Pulmonary artery endothelial cell (primary cell): ENCODE measurements at regions not wholly inside any gene's neighbourhood (a gene's known extent, or its start where the extent isn't known, plus 50 kb on each side); places are given as distances from the start of the nearest gene placed in this dataset.
"Not testable (repeated sequence)": the region's sequence is repeated elsewhere in the genome, so short reads cannot be mapped to it uniquely, and the experiment has no call there.

ENCODE experiments used
- DNase-seq: peaks from one replicate; pipeline ENCODE4 v3.0.0-alpha.2; 2011; ENCODE audit warnings: low read depth, low spot score

DNA sequence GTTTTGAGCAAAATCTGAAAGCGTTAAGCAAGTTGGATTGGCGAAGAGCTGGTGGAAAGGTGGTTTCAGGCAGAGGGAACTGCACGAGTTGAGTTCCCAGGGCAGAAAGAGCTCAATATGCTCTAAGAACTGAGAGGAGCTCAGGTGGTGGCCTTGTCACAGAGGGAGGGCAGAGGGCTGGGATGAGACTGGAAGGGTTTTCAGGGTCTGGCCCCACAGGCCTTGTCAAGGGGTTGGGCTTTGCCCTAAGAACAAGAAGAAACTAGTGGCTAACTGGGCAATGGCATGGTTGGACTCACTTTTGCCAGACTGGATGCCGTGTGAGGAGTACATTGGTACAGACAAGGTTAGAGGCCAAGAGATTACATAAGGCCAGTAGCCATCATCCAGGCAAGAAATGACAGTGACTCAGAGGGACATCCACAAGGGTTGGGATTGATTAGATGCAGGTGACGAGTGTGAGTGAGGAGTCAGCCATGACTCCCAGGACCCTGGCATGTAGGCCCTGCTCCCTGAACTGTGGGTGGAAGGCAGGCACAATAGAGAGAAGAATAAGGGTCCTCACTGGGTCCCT lies 75.1 kb upstream of the SMIM23 start:
- DNase-seq = no peak

DNA sequence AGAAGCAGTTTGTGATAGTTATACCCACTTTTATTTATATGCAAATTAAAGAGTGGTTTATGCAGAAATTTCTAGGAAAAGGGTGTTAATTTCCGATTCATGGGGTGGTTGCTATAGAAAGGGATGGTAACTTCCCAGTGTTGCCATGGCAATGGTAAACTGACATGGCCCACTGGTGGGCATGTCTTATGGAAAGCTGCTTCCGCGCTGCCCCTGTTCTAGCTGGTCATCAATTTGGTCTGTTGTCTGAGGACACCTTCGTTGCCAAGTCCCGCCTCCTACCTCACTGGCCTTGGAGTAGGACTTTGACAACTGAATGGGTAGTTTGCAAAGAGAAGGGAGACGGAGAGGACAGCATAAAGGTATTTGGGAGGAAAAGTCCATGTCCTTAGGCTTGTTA lies 74.0 kb upstream of the SMIM23 start:
- DNase-seq = no peak

DNA sequence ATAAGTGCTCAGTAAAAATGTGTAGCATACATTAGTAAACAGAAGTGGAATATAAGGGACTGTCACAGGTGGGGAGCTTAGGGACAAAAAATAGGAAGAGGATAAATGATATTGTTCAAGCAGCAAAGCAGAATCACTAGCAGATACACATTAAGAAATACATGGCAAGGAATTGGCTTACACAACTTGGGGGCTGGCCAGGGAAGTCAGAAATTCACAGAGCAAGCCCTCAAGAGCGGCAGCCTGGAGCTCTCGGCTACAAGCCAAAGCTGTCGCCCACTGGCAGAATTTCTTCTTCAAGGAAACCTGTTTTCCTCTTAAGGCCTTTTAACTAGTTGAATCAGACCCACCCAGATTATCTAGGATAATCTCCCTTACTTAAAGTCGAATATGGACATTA lies 73.0 kb upstream of the SMIM23 start:
- no peak for DNase-seq

DNA sequence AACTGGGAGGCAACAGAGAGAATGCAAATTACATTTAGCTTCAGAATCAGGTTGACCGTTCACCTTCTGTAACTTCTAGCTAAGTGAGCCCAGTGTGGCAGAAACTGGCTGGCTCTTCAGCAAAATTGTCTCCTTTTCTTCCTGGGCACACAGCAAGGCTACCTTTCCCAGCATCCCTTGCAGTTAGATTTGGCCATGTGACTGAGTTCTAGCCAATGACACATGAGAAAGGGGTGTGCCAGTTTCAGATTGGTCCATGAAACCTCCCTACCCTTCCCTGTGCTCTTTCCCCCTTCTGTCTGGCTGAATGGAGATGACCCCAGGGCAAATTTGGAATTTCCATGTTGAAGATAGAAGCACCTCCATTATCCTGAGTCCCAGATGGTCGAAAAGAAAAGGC lies 72.5 kb upstream of the SMIM23 start:
- DNase-seq = no peak

DNA sequence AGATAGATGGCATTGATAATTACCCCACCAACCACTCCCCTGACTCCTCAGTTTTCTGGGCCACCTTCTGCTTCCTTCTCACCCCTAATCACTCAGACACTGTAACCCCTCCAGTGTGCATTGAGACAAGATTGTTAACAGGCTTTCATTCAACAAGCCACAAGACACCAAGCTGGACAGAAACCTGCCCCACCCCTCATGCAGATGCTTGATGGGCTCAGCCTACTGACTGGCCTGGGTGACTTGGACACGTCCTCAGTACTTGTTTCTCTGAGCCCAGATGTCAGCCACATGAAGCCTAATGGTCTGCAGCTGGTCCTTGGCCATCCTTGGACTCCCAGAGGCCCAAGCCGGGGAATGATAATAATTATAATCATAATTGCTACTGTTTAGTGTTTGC lies 71.4 kb upstream of the SMIM23 start:
- no peak for DNase-seq

DNA sequence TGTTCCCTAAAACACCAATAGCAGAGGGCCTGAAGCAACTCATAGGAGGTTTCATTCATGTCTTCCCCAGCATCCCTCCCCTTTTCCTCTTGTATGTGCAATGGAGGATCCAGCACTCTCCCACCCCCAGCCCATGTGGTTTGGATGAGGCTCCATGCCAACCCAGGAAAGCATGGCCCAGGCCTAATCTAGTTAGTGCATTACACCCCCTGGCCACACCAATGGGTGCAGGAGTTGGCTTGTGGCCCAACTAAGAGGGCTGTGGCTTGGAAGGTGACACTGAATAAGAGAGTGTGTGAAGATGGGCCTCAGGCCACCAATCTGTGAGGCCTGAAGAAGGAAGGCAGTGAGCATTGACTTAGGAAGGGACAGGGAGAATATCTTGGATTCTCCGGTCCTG lies 70.8 kb upstream of the SMIM23 start:
- DNase-seq = no peak

DNA sequence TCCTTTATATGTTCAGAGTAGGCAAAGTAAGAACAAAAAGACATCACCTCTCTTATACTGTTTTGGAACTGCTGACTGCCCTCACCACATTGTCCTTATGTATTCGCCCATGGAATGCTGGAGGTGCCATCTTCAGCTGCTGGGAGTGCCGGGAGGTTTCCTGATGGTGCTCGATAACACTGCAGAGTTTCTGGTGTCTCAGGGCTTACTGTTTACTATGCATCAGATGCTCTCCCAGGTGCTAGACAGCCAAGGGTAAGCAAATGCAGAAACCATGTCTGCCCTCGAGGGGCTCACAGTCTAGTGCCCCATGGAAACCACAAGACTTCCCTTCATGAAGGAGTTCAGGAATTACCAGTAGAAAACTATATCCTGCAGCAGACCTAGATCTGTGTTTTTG lies 70.1 kb upstream of the SMIM23 start:
- DNase-seq = no peak

DNA sequence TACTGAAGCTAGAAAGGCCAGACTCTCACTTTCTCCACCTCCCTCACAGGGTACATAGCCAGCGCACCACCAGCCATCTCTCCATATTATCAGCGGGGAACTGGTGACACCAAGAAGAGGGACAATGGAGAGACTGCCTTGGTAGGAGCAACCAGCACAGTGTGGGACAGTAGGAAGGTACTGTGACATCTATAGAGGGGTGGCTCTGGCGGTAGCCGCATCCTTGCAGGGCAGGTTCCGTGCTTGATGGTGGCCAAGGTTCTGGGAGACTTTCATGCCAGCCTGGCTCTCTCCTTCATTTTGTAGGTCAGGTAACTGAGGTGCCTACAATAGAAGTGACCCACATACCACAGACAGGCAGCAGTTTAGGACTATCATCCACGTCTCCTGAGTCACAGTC lies 65.5 kb upstream of the SMIM23 start:
- DNase-seq = no peak

DNA sequence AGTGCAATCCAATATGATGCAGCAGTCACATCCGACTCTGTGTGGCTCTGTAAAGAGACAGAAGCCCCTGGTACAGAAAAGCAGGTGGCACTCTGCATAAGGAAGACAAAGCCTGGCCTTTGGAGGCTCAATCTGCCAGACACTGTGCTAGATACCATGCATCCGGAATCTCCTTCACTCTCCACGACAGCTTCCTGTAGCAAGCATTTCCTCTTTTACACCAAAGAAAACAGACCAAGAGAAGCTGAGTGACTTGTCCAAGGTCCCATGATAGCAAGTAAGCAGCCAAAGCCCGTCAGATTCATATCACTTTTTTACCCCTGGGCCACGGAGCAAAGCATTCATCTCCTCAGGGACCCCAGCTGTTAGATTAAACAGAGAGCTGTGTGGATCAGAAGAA lies 64.2 kb upstream of the SMIM23 start:
- peak; percentile 3 for DNase-seq

DNA sequence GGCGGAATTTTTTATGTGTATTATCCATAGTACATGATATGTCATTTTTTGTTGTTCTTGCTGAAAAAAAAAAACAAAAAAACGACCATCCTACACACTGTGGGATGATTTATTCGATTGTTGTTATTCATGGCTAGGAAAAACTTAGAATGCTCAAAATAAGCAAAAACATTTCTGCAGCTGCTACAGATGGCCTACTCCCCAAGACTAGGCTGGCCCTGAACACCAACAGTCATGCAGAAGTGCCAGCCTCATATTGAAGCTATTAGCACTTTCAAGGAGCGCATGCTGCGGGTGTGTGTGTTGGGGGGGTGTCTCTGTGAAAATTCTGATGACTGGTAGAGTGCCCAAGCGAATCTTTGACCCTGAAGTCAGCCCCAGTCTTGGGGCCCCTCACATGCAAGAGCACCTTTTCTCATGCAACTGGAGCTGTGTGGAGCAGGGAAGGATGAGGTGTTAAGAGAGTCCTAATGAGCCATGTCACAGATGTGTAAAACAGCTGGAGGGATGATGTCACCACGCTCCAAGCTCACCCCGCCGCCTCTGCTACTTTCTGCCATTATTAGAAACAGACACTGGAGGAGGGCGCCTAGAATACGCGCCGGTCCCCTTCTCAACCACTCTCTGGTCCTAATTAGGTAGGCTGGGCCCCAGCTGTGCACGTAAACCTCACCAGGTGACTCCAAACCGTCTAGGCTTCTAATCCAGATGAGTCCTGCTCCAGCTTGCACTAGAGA lies 61.0 kb upstream of the SMIM23 start:
- no peak for DNase-seq

DNA sequence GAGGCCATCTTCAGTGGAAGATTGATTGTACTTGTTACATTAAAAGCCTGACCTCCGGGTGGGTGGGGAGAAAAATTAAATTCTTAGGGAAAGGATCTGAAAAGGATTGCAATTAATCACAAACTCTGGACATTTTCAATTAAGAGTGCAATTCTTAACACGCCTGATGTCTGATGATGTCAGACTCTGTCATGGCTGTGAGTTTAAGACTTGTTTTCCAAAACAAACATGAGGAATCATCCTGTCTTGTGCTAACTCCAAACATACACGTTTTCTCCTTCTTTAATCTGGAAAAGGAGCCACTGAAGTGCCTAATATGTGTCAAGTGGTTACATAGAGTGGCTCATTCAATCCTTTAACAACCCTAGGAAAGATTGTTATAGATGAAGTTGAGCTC lies 60.4 kb upstream of the SMIM23 start:
- DNase-seq = no peak

DNA sequence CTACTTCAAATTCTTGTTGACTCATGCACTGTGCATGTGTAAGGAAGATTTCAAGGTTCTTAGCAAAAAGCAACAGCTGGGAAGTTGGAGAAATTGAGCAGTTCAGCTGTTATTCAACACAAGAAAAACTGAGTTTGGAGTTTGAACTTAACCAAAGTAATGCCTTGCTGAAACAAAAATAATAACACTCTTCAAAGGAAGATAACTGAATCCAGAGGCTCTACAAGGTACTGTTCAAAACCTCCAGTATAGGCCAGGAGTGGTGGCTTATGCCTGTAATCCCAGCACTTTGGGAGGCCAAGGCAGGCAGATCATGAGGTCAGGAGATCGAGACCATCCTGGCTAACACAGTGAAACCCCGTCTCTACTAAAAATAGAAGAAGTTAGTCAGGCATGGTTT lies 58.8 kb upstream of the SMIM23 start:
- not testable (repeated sequence) for DNase-seq

DNA sequence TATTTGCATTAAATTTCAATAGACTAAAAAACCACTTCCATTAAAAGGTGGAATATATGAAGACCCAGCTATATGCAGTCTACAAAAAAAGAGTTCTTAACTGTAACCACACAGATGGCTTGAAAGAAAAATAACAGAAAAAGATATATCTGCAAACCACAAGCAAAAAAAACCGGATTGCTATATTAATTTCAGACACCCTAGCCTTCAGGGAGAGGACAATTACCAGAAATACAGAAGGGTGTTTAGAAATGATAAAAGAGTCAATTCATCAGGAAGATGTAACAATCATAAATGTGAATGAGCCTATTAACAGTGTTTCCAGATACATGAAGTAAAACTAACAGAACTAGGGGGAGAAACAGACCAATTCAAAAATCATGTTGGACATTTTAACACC lies 56.9 kb upstream of the SMIM23 start:
- DNase-seq = no peak
